ENCODE measurements at regions not wholly inside any gene's neighbourhood (a gene's known extent, or its start where the extent isn't known, plus 50 kb on each side); places are given as distances from the start of the nearest gene placed in this dataset.

GRCh38 chr10:81546243-81546642, 328.8 kb upstream of the NRG3 start:
- H3K4me3 ChIP-seq (ENCODE audit: low read depth, low read length), result no peak overlapping the region
- TF ChIP-seq, protein P1, sequence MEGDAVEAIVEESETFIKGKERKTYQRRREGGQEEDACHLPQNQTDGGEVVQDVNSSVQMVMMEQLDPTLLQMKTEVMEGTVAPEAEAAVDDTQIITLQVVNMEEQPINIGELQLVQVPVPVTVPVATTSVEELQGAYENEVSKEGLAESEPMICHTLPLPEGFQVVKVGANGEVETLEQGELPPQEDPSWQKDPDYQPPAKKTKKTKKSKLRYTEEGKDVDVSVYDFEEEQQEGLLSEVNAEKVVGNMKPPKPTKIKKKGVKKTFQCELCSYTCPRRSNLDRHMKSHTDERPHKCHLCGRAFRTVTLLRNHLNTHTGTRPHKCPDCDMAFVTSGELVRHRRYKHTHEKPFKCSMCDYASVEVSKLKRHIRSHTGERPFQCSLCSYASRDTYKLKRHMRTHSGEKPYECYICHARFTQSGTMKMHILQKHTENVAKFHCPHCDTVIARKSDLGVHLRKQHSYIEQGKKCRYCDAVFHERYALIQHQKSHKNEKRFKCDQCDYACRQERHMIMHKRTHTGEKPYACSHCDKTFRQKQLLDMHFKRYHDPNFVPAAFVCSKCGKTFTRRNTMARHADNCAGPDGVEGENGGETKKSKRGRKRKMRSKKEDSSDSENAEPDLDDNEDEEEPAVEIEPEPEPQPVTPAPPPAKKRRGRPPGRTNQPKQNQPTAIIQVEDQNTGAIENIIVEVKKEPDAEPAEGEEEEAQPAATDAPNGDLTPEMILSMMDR (IDR thresholded peaks at IDR 0.05; ENCODE audit: low read depth, low read length), result no peak

DNA sequence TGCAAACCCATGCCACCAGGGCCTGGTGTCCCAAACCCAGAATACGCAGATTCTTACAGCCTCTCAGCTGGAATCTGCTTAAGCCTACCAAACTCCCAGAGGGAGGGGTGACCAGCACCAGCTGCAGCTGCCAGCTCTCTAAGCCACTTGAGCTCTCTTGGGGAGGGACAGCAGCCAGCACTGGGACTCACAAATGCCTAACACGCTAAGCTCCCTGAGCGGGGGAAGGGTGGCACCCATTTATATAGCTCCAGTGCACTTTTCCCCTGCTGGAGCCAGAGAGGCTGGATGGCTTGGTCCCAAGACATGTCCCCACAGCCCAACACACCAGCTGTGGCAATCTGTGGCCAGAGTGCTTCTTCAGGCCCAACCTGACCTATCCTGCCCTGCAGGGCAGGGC, 326.8 kb upstream of the NRG3 start:
- TF ChIP-seq, protein P1 (IDR thresholded peaks at IDR 0.05; ENCODE audit: low read depth, low read length), result no peak

GRCh38 chr10:81564143-81564542, 310.9 kb upstream of the NRG3 start:
- no peak overlapping the region for H3K4me3 ChIP-seq (ENCODE audit: low read depth, low read length)
- TF ChIP-seq, protein P1 (IDR thresholded peaks at IDR 0.05; ENCODE audit: low read depth, low read length), result no peak

More for the DNA sequence above, 326.8 kb upstream of the NRG3 start:
- no peak overlapping the region for H3K4me3 ChIP-seq (ENCODE audit: low read depth, low read length)

DNA sequence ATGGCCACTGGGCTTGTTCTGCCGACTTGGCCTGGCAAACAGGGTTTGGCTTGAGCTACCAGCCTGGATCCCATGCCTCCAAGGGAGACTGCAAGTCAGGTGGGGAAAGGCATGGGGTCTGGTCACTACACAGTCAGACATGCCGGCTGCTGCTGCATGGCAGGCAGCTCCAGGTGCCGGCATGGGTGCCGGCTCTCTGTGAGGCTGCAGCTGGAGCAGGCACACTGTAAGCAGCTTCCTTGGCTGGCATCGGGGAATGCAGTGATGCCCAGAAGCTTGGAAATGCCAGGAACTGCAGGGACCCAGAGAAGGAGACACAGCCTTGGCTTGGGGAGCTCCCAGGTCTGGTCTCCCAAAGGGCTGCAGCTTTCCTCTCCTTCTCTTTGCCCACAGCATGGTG, 305.5 kb upstream of the NRG3 start:
- H3K4me3 ChIP-seq (ENCODE audit: low read depth, low read length), result no peak overlapping the region
- TF ChIP-seq, protein P1 (IDR thresholded peaks at IDR 0.05; ENCODE audit: low read depth, low read length), result no peak

GRCh38 chr10:81570349-81570748, 304.6 kb upstream of the NRG3 start:
- TF ChIP-seq, protein P1 (IDR thresholded peaks at IDR 0.05; ENCODE audit: low read depth, low read length), result no peak
- H3K4me3 ChIP-seq (ENCODE audit: low read depth, low read length), result no peak overlapping the region

- H3K4me3 ChIP-seq (ENCODE audit: low read depth, low read length), result no peak overlapping the region
- TF ChIP-seq, protein P1 (IDR thresholded peaks at IDR 0.05; ENCODE audit: low read depth, low read length), result no peak
These were observed 303.9 kb upstream of the NRG3 start for GRCh38 chr10:81570878-81571794.

DNA sequence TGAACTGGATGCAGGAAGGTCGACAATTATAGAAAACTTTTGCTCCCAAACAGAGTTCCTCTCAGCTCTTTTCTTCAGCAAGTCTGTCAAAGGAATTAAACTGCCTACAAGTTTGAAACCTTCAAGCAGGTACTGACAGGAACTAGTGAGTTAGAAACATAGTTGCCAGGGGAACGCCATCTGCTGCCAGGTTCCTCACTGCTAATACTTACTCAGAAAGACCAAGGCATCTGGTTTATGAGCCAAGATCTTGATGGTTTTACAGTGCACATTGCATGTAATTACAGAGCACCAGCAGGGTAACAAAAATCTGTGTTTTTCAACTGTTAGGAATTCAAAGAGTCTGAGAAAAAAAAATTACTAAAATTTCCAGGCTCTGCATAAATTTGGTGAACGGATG, 300.0 kb upstream of the NRG3 start:
- TF ChIP-seq, protein P1 (IDR thresholded peaks at IDR 0.05; ENCODE audit: low read depth, low read length), result no peak
- no peak overlapping the region for H3K4me3 ChIP-seq (ENCODE audit: low read depth, low read length)

Data from WI38 (cell line).